ENCODE measurements at regions not wholly inside any gene's neighbourhood (a gene's known extent, or its start where the extent isn't known, plus 50 kb on each side); places are given as distances from the start of the nearest gene placed in this dataset.
"Not testable (repeated sequence)": the region's sequence is repeated elsewhere in the genome, so short reads cannot be mapped to it uniquely, and the experiment has no call there.

GRCh38 chr18:34942276-34942675 is 98.9 kb upstream of the MAPRE2 start:
- DNase-seq = no peak

DNA sequence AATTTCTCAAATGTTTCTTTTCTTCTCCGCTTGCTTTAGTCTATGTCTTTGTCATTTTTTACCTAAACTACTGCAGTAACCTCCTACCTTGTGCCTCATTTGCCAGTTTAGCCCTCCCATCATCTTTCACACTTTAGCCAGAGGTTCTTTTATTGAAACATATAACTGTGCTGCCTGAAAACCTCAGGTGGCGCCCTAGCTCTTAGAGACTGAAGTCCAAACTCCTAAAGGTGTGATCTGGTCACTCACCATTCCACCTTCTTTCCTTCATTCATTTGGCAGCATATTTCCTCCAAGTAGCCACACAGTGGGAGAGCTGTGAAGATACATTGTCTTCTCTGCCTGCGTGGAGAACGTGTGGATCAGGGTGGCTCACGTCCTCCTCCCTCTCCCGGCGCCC is 98.2 kb upstream of the MAPRE2 start:
- DNase-seq = no peak

DNA sequence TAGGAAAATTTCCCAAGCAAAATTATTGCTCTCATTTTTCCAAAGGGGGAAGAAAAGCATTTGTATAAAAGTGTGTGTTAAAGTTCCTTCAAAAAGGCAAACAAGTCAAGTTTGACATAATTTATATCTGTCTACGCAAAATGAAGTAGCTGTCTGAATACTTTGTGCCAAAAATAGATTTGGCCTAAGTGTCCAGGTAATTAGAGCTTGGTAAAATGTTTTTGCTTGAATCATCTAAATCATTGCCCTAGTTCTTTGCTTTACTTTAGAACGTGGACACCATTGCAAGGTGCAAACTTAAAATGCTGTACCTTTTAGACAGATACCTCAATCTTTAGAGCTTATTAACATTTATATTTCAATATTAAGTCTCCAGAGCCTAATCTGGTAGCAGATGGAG is 97.6 kb upstream of the MAPRE2 start:
- no peak for DNase-seq

DNA sequence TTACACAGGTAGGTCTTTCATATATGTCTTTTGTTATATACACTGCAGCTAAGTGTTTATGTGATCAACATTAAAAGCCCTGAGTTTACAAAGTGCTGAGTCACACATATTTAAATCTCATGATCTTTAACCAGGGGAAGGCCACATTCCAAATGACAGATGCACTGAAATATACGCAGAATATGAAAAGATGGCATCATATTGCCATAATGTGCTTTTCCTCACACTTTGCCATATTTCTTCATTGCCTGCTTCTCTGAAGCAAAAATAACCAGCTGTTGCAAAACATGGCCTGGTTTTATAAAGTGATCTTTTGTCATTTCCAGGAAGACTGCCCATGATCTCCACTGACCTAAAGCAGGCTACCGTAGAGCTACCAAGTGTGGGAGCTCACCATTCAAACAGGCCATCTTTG is 93.5 kb upstream of the MAPRE2 start:
- no peak for DNase-seq

DNA sequence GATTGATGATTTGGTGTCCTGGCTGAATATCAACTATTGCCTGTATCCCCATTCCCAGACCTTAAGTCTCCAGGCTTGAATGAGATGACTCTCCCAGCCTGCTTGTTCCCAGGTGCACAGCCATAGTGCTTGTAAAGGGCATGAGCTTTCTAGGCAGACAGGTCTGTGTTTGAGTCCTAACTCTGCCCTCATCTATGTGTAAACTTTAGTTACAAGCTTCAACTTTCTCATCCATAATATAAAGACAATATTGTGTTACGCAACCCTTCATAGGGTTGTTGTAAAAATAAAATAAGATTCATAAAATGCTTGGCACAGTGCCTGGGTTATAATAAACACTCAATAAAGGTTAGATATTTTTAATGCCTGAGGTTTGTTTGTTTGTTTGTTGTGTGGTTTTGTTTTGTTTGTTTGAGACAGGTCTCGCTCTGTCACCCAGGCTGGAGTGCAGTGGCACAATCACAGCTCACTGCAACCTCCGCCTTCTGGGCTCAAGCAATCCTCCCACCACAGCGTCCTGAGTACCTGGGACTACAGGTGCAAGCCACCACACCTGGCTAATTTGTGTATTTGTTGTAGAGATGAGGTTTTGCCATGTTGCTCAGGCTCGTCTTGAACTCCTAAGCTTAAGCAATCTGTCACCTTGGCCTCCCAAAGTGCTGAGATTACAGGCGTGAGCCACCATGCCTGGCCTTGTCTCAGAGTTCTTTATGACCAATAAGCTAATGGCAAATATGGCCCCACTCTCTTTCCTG is 89.4 kb upstream of the MAPRE2 start:
- DNase-seq = no peak

DNA sequence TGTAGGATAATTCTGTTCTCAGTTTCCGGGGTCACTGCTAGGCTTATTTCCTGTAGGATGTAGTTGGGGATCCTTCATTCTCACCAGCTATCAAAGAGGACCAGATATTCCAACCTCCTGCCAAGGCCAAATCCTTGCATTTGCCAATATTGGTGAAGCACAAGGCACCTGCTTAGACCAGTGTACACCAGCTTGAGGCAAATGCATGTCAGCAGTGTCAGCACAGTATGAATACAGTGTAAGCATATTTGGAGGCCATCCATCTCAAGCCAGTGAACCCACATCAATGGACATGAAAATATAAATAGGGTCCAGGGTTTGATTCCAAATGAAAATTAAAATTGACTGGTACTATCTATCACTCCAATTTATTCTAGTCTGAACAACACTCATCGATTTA is 88.0 kb upstream of the MAPRE2 start:
- no peak for DNase-seq

GRCh38 chr18:34955494-34955893 is 85.7 kb upstream of the MAPRE2 start:
- not testable (repeated sequence) for DNase-seq

- DNase-seq = no peak
Observed at GRCh38 chr18:34956663-34957062, 84.5 kb upstream of the MAPRE2 start.

DNA sequence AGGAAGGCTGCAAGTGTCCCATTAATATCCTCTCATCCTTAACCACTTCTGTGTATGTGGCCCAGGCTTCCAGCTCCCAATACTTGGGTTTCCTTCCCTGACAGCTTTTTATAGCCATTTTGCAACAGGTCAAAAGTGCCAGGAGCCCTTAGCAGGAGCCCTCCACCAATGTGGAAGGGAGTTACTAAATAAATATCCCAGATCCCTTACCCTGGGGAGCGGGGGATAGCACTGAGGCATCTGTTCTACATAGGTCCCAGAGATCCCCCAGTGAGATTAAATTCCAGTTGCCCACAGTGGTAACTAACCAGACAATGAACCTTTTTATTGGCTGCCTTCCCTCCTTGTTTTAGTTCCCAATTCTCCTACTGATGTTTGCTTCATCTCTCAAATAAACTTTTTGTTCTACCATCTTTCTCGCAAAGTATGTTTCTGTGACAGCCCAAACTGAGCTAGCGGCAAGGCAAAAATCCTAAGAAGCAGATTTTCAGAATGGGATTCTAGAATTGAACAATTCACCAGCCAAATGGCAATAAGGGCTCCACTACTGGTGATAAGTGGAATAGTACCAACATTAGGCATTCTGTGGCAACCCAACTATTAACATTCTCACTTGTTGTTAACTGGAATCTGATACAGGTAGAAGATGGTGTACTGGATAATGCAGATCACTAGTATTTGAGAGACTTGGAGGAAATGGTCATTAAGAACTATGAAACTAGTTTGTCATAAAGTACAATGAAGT is 83.9 kb upstream of the MAPRE2 start:
- DNase-seq = no peak

GRCh38 chr18:34957864-34958259 is 83.4 kb upstream of the MAPRE2 start:
- DNase-seq = no peak

DNA sequence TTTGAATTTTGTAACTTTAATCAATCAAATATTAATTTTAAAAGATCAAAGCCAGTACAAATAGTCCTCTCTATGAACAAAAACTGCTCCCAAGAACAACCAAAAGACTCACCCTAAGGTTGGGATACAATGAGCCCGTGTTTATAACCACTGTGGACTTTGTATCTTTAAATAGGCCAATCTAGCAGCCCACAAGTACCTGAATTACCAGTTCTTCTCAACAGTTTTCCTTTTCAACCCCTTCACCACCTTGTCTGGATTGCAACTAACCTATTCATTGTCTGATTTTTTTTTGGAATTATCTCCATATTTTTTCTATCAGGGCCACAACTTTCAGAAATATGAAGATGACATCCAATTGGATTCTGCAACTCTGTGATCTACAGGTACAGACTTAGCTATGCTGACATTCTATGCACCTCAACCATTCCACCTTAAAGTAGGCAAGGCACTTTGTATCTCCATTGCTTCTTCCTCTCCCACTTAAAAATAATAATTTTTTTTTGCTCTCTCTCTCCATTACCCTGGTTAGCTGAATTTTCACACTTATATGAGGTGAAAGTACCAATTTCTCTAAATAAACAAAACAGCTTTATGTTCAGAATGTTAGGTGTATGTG is 81.9 kb upstream of the MAPRE2 start:
- DNase-seq = no peak

DNA sequence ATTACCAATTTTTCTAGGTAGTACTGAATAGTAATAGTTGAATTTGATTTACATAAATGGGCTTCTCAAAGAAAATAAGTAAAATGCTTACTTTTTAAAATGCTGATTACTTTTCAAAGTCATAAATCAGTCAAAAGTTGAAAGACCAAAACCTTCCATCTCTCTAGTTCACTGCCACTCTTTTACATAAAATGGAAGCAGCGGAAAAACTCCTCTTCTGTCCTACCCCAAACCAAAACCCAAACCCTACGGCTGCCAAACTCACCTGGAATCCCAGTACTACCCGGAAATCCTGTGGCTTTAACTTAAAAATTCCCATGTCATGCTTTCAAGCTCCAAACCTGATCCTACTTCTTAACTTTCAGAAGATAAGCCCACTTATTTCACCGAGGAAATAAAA is 81.2 kb upstream of the MAPRE2 start:
- no peak for DNase-seq

GRCh38 chr18:34965108-34965507 is 76.1 kb upstream of the MAPRE2 start:
- no peak for DNase-seq

DNA sequence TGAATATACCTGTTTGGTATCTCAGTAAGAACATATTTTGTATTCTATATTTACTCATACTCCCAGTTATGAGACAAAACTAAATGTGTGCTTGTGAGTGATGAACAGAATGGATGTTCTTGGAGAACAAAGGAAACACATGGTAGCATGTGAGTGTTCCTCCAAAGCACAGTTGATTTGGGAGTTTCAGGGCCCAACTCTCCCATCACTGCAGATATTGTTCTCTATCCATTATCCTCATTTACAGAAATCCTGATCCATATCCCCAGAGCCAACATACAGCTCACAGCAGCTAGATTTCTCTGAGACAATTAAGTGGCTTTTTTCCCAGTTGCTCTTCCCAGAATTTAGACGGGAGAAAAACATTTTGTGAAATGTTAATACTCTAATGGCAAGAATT is 75.6 kb upstream of the MAPRE2 start:
- DNase-seq = no peak

GRCh38 chr18:34970106-34970505 is 71.1 kb upstream of the MAPRE2 start:
- no peak for DNase-seq

DNA sequence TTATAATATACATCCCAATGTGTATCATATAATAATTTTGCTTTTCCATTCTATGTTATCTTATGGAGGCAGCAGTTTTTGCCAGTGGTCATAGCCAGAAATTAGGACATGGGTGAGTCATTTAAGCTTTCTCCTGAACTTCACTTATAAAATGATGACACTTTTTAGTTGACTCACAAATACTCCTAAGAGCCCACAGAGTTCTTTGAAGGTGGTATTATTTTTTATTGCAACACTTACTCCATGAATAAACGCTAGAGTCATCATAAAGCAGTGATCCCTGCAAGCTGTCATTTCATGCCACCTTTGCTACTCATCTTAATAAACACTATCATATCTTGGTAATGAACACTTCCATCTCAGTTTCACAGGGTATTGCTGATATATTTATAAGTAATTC is 69.9 kb upstream of the MAPRE2 start:
- DNase-seq = no peak

DNA sequence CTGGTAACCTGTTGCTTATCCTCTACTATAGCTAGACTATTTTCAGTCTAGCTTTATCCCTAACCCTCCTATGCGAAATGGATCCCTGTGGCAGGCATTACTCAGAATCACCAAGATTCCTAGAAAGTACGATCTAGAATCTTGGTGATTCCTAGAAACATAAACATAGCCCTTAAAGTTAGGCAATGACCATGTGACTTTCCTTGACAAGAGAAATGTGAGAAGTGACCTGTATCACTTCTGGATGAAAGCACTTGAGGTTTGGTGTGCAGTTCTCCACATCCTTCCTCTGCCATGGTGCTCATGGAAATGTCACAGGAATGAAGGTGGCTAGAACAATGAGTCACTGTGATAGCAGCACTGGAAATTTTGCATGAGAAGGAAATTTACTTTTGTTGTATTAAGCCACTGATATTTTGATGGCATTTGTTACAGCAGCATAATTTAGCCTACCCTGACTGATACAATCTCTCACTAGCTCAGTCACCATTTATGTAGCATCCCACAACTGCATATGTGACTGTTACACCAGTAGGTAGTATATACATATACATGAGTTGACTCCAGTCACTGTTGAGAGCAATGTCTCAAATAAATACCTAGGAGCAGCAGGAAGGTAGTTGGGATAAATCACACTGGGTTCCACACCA is 68.3 kb upstream of the MAPRE2 start:
- no peak for DNase-seq

DNA sequence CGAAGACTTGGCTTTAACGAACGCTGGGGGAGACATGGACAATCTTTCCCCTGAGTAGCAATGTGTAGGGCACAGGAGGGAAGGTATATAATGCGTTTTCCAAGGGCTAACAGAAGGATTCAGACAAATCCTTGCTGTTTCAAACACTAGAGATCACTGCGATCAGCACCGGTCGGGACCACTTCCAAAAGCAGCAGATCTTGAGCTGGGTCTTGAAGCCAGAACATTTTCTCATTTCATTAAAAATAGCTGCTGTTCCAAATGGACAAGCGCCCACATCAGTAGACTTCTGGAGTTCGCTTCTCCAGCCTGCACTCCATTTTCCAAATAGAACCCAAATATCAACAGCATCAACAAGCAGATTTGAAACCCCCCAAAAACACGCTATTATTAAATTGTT is 65.1 kb upstream of the MAPRE2 start:
- no peak for DNase-seq

DNA sequence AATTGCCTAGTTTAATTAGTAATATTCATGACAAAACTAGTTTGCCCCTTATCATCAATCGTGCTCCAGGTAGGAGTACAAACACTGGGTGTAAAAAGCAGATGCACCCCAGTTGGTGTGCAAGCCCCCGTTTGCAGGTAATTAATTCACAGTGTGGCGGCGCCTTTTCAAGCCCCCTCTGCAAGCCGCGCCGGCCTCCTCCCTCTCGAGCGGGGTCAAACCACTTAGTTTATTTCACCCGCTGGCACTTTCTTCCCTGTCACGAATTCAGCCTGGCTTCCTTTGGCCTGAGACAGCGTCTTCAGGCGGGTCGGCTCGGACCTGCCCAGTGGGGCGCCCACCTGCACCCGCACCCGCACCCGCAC is 64.7 kb upstream of the MAPRE2 start:
- no peak for DNase-seq

- peak; percentile 72 for DNase-seq
Observed at GRCh38 chr18:34976899-34977837, 64.0 kb upstream of the MAPRE2 start.

DNA sequence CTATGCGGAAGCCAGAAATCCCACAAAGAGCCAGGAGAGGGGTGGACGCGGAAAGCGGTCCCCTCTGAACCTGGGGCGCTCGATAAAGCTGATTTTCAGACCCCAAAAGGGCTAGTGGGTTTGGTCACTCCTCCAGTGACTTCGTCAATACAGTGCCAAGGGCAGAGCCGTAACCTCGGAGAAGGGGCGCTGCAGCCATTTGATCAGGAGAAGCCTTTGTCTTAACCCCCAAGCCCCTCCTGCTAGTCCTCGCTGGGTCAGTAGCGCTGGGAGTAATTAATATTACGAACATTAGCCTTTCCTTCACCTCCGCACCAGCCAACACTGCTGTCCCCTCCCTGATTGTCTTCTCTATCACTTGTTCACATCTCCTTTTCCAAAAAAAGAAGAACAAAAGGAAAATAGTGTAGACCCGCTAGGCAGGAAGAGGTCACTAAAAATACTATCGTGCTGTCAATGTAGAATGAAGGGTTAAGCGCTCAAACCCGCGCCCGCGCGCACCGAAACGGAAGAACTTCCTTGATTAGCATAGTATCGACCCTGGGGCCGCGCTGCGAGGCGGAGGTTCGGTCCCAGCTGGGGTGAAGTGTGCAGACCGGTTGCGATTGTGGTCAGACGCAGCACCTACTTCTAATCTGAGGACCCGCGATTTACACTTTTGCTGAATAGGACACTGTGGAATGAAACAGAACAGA is 63.2 kb upstream of the MAPRE2 start:
- peak; percentile 24 for DNase-seq

All from renal pelvis (tissue), 1 donor.